Ishikawa (cell line): ENCODE measurements at regions not wholly inside any gene's neighbourhood (a gene's known extent, or its start where the extent isn't known, plus 50 kb on each side); places are given as distances from the start of the nearest gene placed in this dataset.

Source experiments
- EP300 ChIP-seq: IDR thresholded peaks from 2 replicates; pipeline ENCODE4 v1.6.1; 2012; ENCODE audit warnings: borderline replicate concordance
- FOXM1 ChIP-seq: IDR thresholded peaks from 2 replicates; pipeline ENCODE4 v1.6.1; 2012; ENCODE audit warnings: low read depth, borderline replicate concordance
- MAX ChIP-seq: IDR thresholded peaks from 2 replicates; pipeline ENCODE4 v1.6.1; 2012
- RAD21 ChIP-seq: IDR thresholded peaks from 2 replicates; pipeline ENCODE4 v1.6.1; 2012; ENCODE audit warnings: low read depth
- REST ChIP-seq: IDR thresholded peaks from 2 replicates; pipeline ENCODE4 v1.6.1; 2012; ENCODE audit warnings: low read depth, mild to moderate bottlenecking
- TCF12 ChIP-seq: IDR thresholded peaks from 2 replicates; pipeline ENCODE4 v1.6.1; 2012; ENCODE audit warnings: low read depth
- TEAD4 ChIP-seq: IDR thresholded peaks from 2 replicates; pipeline ENCODE4 v1.6.1; 2012
- ZBTB7A ChIP-seq: IDR thresholded peaks from 2 replicates; pipeline ENCODE4 v1.6.1; 2012; ENCODE audit warnings: low read depth

GRCh38 chr15:39235084-39235795, 345.6 kb upstream of the THBS1 start:
- TF ChIP-seq RAD21 = no peak
- no peak for TF ChIP-seq REST
- no peak for TF ChIP-seq TEAD4
- TF ChIP-seq EP300 = no peak
- TF ChIP-seq TCF12 = no peak
- no peak for TF ChIP-seq FOXM1
- no peak for TF ChIP-seq MAX
- TF ChIP-seq ZBTB7A = no peak
